ENCODE measurements at regions not wholly inside any gene's neighbourhood (a gene's known extent, or its start where the extent isn't known, plus 50 kb on each side); places are given as distances from the start of the nearest gene placed in this dataset.
"Not testable (repeated sequence)": the region's sequence is repeated elsewhere in the genome, so short reads cannot be mapped to it uniquely, and the experiment has no call there.

- in situ Hi-C loops (cut with HindIII; ENCODE audit: low sequenced_read_pairs), result no loop called here
Measured at GRCh38 chr3:178086144-178086825, 450.0 kb upstream of the KCNMB2 start.

- in situ Hi-C loops (cut with HindIII; ENCODE audit: low sequenced_read_pairs), result no loop called here
Measured at GRCh38 chr3:178087376-178087775, 448.9 kb upstream of the KCNMB2 start.

GRCh38 chr3:178088963-178089362 lies 447.3 kb upstream of the KCNMB2 start:
- in situ Hi-C loops (cut with HindIII; ENCODE audit: low sequenced_read_pairs), result no loop called here

GRCh38 chr3:178090899-178091298 lies 445.3 kb upstream of the KCNMB2 start:
- in situ Hi-C loops (cut with HindIII; ENCODE audit: low sequenced_read_pairs), result no loop called here

GRCh38 chr3:178095522-178095921 lies 440.7 kb upstream of the KCNMB2 start:
- in situ Hi-C loops (cut with HindIII; ENCODE audit: low sequenced_read_pairs), result no loop called here

GRCh38 chr3:178096955-178097354 lies 439.3 kb upstream of the KCNMB2 start:
- in situ Hi-C loops (cut with HindIII; ENCODE audit: low sequenced_read_pairs), result no loop called here

GRCh38 chr3:178097576-178097975 lies 438.7 kb upstream of the KCNMB2 start:
- in situ Hi-C loops (cut with HindIII; ENCODE audit: low sequenced_read_pairs), result no loop called here

- in situ Hi-C loops (cut with HindIII; ENCODE audit: low sequenced_read_pairs), result no loop called here
Measured at GRCh38 chr3:178099274-178099673, 437.0 kb upstream of the KCNMB2 start.

- in situ Hi-C loops (cut with HindIII; ENCODE audit: low sequenced_read_pairs), result no loop called here
Measured at GRCh38 chr3:178099862-178100261, 436.4 kb upstream of the KCNMB2 start.

- in situ Hi-C loops (cut with HindIII; ENCODE audit: low sequenced_read_pairs), result no loop called here
Measured at GRCh38 chr3:178100908-178101307, 435.3 kb upstream of the KCNMB2 start.

- in situ Hi-C loops (cut with HindIII; ENCODE audit: low sequenced_read_pairs), result no loop called here
Measured at GRCh38 chr3:178103140-178103539, 433.1 kb upstream of the KCNMB2 start.

GRCh38 chr3:178107804-178108203 lies 428.4 kb upstream of the KCNMB2 start:
- in situ Hi-C loops (cut with HindIII; ENCODE audit: low sequenced_read_pairs), result no loop called here

- in situ Hi-C loops (cut with HindIII; ENCODE audit: low sequenced_read_pairs), result no loop called here
Measured at GRCh38 chr3:178109691-178110090, 426.5 kb upstream of the KCNMB2 start.

GRCh38 chr3:178112134-178112533 lies 424.1 kb upstream of the KCNMB2 start:
- in situ Hi-C loops (cut with HindIII; ENCODE audit: low sequenced_read_pairs), result no loop called here

- in situ Hi-C loops (cut with HindIII; ENCODE audit: low sequenced_read_pairs), result not testable (repeated sequence)
Measured at GRCh38 chr3:178112552-178112951, 423.7 kb upstream of the KCNMB2 start.

- in situ Hi-C loops (cut with HindIII; ENCODE audit: low sequenced_read_pairs), result no loop called here
Measured at GRCh38 chr3:178117641-178118040, 418.6 kb upstream of the KCNMB2 start.

GRCh38 chr3:178119608-178120295 lies 416.5 kb upstream of the KCNMB2 start:
- in situ Hi-C loops (cut with HindIII; ENCODE audit: low sequenced_read_pairs), result not testable (repeated sequence)

GRCh38 chr3:178120367-178120766 lies 415.9 kb upstream of the KCNMB2 start:
- in situ Hi-C loops (cut with HindIII; ENCODE audit: low sequenced_read_pairs), result no loop called here

- in situ Hi-C loops (cut with HindIII; ENCODE audit: low sequenced_read_pairs), result no loop called here
Measured at GRCh38 chr3:178126686-178127085, 409.6 kb upstream of the KCNMB2 start.

GRCh38 chr3:178127221-178127620 lies 409.0 kb upstream of the KCNMB2 start:
- in situ Hi-C loops (cut with HindIII; ENCODE audit: low sequenced_read_pairs), result no loop called here

- in situ Hi-C loops (cut with HindIII; ENCODE audit: low sequenced_read_pairs), result no loop called here
Measured at GRCh38 chr3:178129109-178129508, 407.1 kb upstream of the KCNMB2 start.

- in situ Hi-C loops (cut with HindIII; ENCODE audit: low sequenced_read_pairs), result no loop called here
Measured at GRCh38 chr3:178131801-178132200, 404.4 kb upstream of the KCNMB2 start.

GRCh38 chr3:178137206-178137605 lies 399.0 kb upstream of the KCNMB2 start:
- in situ Hi-C loops (cut with HindIII; ENCODE audit: low sequenced_read_pairs), result no loop called here

All from DLD1 (cell line).